Spleen (tissue), 7 donors: ENCODE measurements at regions not wholly inside any gene's neighbourhood (a gene's known extent, or its start where the extent isn't known, plus 50 kb on each side); places are given as distances from the start of the nearest gene placed in this dataset.

Experiments
- POLR2AphosphoS5 ChIP-seq, 3 donors: sonication (generic); formaldehyde crosslinking; IDR thresholded peaks; one replicate each; pipeline ENCODE4 v1.5.1; 2017; ENCODE audit warnings: antibody characterized with exemption in 3 of 3
- TF ChIP-seq, protein P1 (sequence below), 11 experiments: fragments of 200-600 bp in 7 of 11; fragments of 450-650 bp in 4 of 11; sonication (generic) in 4 of 11; IDR thresholded peaks in 8 of 11; conservative IDR thresholded peaks in 3 of 11; 1 replicate in 7 of 11; 2 replicates in 4 of 11; pipeline versions ENCODE4 v1.4.0 to v1.8.0; 2016 to 2021; ENCODE audit warnings: antibody characterized with exemption in 11 of 11, inconsistent platforms in 4 of 11, mild to moderate bottlenecking in 1 of 11
- donor health status: DM: no; HTN: no; CAD: no; lungs with moderate emphysema.
- donor health status: DM: no; HTN: no; CAD: no.
- donor health status: DM: no; HTN: no; CAD: no.

DNA sequence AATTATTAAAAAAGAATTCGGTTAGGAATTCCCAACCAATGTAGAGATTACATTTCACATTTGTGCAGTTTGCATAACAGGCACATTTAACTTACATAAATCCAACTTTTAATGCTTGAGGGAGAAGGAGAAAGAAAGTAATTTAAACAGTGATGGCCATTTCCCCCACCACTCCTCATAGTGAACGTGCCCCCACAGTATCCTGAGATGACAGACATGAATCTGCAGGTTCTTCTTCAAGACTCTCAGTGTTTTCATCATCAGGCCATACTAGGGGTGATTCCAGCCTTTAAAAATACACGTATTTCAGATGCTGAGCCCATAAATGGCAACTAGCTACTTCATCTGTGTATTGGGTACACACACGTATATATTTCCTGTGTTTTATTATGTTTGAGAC is 51.3 kb upstream of the WIPF1 start:
- TF ChIP-seq, protein P1, sequence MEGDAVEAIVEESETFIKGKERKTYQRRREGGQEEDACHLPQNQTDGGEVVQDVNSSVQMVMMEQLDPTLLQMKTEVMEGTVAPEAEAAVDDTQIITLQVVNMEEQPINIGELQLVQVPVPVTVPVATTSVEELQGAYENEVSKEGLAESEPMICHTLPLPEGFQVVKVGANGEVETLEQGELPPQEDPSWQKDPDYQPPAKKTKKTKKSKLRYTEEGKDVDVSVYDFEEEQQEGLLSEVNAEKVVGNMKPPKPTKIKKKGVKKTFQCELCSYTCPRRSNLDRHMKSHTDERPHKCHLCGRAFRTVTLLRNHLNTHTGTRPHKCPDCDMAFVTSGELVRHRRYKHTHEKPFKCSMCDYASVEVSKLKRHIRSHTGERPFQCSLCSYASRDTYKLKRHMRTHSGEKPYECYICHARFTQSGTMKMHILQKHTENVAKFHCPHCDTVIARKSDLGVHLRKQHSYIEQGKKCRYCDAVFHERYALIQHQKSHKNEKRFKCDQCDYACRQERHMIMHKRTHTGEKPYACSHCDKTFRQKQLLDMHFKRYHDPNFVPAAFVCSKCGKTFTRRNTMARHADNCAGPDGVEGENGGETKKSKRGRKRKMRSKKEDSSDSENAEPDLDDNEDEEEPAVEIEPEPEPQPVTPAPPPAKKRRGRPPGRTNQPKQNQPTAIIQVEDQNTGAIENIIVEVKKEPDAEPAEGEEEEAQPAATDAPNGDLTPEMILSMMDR (IDR thresholded peaks at IDR 0.05 in 8 of 11, conservative IDR thresholded peaks at IDR 0.05 in 3 of 11), result no peak
- no peak for TF ChIP-seq POLR2AphosphoS5 (IDR thresholded peaks at IDR 0.05)
